ENCODE measurements at regions not wholly inside any gene's neighbourhood (a gene's known extent, or its start where the extent isn't known, plus 50 kb on each side); places are given as distances from the start of the nearest gene placed in this dataset.

DNA sequence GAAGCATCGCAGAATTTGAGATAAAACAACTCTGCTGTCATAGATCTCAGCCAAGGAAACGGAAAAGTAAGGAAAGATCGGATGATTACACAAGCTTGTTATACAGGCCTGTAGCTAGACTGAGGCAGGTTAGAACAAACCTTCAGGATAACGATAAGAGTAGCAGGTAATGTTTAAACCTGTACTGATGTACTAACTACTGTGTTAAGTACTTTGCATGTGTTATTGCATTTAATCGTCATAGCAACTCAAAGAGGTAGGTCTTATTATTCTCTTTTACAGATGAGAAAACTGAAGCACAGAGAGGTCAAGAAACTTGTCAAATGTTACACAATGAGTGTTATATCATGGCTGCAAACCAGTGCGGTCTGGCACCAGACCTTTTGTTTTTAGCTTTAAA is 352.5 kb downstream of the GPAM start:
- DNase-seq (ENCODE audit: insufficient read length, low spot score) (no peak), FAIRE-seq (no peak)
- no peak for TF ChIP-seq TAF1 (IDR thresholded peaks at IDR 0.05; ENCODE audit: low read depth, low read length)
- no peak for TF ChIP-seq POLR2A (IDR thresholded peaks at IDR 0.05; ENCODE audit: low read depth, low read length)
- TF ChIP-seq PAX5 (IDR thresholded peaks at IDR 0.05; ENCODE audit: insufficient read depth, low read length, severe bottlenecking) = no peak
- TF ChIP-seq POU2F2 (IDR thresholded peaks at IDR 0.05; ENCODE audit: low read depth, low read length) = no peak
- TF ChIP-seq POLR2AphosphoS5 (IDR thresholded peaks at IDR 0.05; ENCODE audit: low read depth, low read length) = no peak
- TF ChIP-seq SPI1 (IDR thresholded peaks at IDR 0.05; ENCODE audit: low read depth, low read length) = no peak

DNA sequence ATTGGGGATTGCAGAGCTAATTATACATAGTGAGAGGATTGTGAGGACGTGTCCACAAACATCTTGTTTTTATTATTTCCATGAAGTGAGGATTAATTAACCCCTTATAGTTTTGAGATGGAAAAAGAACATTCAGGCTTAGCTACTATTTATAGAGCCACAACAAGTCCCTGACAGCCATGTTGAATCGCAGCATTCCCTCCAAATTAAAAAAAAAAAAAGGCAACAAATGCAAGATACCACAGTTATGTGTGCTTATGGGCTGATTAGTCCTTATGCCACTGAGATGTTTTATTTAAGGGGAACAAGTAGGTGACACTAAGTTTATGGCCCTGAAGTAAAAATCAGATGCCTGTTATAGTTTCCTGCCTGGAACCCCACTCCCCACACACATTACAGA is 350.3 kb downstream of the GPAM start:
- TF ChIP-seq TAF1 (IDR thresholded peaks at IDR 0.05; ENCODE audit: low read depth, low read length) = no peak
- no peak for TF ChIP-seq PAX5 (IDR thresholded peaks at IDR 0.05; ENCODE audit: insufficient read depth, low read length, severe bottlenecking)
- no peak for TF ChIP-seq POLR2AphosphoS5 (IDR thresholded peaks at IDR 0.05; ENCODE audit: low read depth, low read length)
- no peak for TF ChIP-seq POLR2A (IDR thresholded peaks at IDR 0.05; ENCODE audit: low read depth, low read length)
- TF ChIP-seq POU2F2 (IDR thresholded peaks at IDR 0.05; ENCODE audit: low read depth, low read length) = no peak
- TF ChIP-seq SPI1 (IDR thresholded peaks at IDR 0.05; ENCODE audit: low read depth, low read length) = no peak
- FAIRE-seq (no peak), DNase-seq (ENCODE audit: insufficient read length, low spot score) (no peak)

DNA sequence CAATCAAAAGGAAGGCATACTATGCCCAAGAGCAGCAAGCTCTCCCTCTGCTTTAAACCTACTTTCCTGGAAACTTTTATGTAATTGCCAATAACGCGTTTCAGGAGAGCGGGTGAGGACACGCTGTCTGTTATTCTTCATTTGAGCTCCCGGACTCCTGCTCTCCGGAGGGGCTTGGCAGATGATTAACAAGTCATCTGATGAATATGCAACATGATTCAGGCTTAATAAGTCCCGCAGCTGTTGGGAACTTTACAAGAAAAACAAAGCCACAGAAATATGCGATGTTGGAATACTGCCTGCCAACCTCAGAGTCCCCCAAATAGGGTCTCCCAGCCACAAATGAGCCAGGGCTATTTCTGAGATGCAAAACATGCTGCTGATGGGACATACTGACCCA is 348.0 kb downstream of the GPAM start:
- DNase-seq (ENCODE audit: insufficient read length, low spot score) (no peak), FAIRE-seq (no peak)
- TF ChIP-seq SPI1 (IDR thresholded peaks at IDR 0.05; ENCODE audit: low read depth, low read length) = no peak
- no peak for TF ChIP-seq POLR2AphosphoS5 (IDR thresholded peaks at IDR 0.05; ENCODE audit: low read depth, low read length)
- no peak for TF ChIP-seq POLR2A (IDR thresholded peaks at IDR 0.05; ENCODE audit: low read depth, low read length)
- no peak for TF ChIP-seq POU2F2 (IDR thresholded peaks at IDR 0.05; ENCODE audit: low read depth, low read length)
- TF ChIP-seq TAF1 (IDR thresholded peaks at IDR 0.05; ENCODE audit: low read depth, low read length) = no peak
- TF ChIP-seq PAX5 (IDR thresholded peaks at IDR 0.05; ENCODE audit: insufficient read depth, low read length, severe bottlenecking) = no peak

- no peak for FAIRE-seq
- DNase-seq (ENCODE audit: insufficient read length, low spot score) = no peak
- TF ChIP-seq PAX5 (IDR thresholded peaks at IDR 0.05; ENCODE audit: insufficient read depth, low read length, severe bottlenecking) (no peak), SPI1 (IDR thresholded peaks at IDR 0.05; ENCODE audit: low read depth, low read length) (no peak), POU2F2 (IDR thresholded peaks at IDR 0.05; ENCODE audit: low read depth, low read length) (no peak), POLR2A (IDR thresholded peaks at IDR 0.05; ENCODE audit: low read depth, low read length) (no peak), TAF1 (IDR thresholded peaks at IDR 0.05; ENCODE audit: low read depth, low read length) (no peak), POLR2AphosphoS5 (IDR thresholded peaks at IDR 0.05; ENCODE audit: low read depth, low read length) (no peak)
These were observed 347.5 kb downstream of the GPAM start for GRCh38 chr10:111836064-111836463.

GRCh38 chr10:111836571-111836970 is 347.0 kb downstream of the GPAM start:
- no peak for FAIRE-seq
- no peak for DNase-seq (ENCODE audit: insufficient read length, low spot score)
- TF ChIP-seq POU2F2 (IDR thresholded peaks at IDR 0.05; ENCODE audit: low read depth, low read length) (no peak), POLR2AphosphoS5 (IDR thresholded peaks at IDR 0.05; ENCODE audit: low read depth, low read length) (no peak), SPI1 (IDR thresholded peaks at IDR 0.05; ENCODE audit: low read depth, low read length) (no peak), POLR2A (IDR thresholded peaks at IDR 0.05; ENCODE audit: low read depth, low read length) (no peak), TAF1 (IDR thresholded peaks at IDR 0.05; ENCODE audit: low read depth, low read length) (no peak), PAX5 (IDR thresholded peaks at IDR 0.05; ENCODE audit: insufficient read depth, low read length, severe bottlenecking) (no peak)

DNA sequence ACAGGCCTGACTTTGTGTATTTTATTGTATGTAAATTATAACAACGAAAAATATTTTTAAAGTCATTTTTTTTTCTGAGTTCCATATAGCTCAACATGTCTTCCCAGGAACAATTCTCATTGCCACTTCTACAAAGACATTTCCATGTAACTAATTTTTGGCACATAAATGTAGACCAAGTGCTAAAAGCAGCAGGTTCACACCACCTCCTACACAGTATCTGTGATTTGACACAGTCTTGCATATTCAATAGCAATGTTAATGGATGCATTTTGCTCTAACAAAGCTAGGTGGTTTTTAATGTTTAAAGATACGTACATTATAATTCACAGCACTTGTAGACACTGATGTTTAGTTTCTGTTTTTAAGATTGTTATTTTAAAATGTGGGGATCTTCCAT is 346.5 kb downstream of the GPAM start:
- no peak for FAIRE-seq
- TF ChIP-seq TAF1 (IDR thresholded peaks at IDR 0.05; ENCODE audit: low read depth, low read length) = no peak
- TF ChIP-seq POU2F2 (IDR thresholded peaks at IDR 0.05; ENCODE audit: low read depth, low read length) = no peak
- no peak for TF ChIP-seq PAX5 (IDR thresholded peaks at IDR 0.05; ENCODE audit: insufficient read depth, low read length, severe bottlenecking)
- TF ChIP-seq POLR2A (IDR thresholded peaks at IDR 0.05; ENCODE audit: low read depth, low read length) = no peak
- no peak for TF ChIP-seq SPI1 (IDR thresholded peaks at IDR 0.05; ENCODE audit: low read depth, low read length)
- TF ChIP-seq POLR2AphosphoS5 (IDR thresholded peaks at IDR 0.05; ENCODE audit: low read depth, low read length) = no peak

DNA sequence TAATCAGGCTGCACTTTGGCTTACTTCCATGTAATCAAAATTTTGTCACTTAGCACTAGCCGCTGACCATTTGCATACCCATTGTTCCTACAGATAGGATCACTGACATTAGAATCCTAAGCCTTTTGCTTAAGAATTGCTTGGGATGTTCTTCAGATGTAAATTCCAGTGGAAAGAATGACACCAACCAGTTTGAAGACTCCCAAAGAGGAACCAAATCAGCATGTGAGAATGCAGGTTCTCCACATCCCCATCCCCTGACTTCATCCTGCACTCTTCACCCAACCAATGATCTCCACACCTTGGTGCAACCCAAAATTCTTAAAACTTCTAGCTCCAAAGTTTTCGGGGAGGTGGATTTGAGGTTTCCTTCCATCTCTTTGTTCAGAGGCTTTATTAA is 345.6 kb downstream of the GPAM start:
- TF ChIP-seq PAX5 (IDR thresholded peaks at IDR 0.05; ENCODE audit: insufficient read depth, low read length, severe bottlenecking) (no peak), POU2F2 (IDR thresholded peaks at IDR 0.05; ENCODE audit: low read depth, low read length) (no peak), SPI1 (IDR thresholded peaks at IDR 0.05; ENCODE audit: low read depth, low read length) (no peak), POLR2AphosphoS5 (IDR thresholded peaks at IDR 0.05; ENCODE audit: low read depth, low read length) (no peak), POLR2A (IDR thresholded peaks at IDR 0.05; ENCODE audit: low read depth, low read length) (no peak), TAF1 (IDR thresholded peaks at IDR 0.05; ENCODE audit: low read depth, low read length) (no peak)
- no peak for FAIRE-seq
- no peak for DNase-seq (ENCODE audit: insufficient read length, low spot score)

More for the DNA sequence above, 346.5 kb downstream of the GPAM start:
- DNase-seq (ENCODE audit: insufficient read length, low spot score) = no peak

GRCh38 chr10:111840546-111840945 is 343.0 kb downstream of the GPAM start:
- DNase-seq (ENCODE audit: insufficient read length, low spot score) (no peak), FAIRE-seq (no peak)
- TF ChIP-seq SPI1 (IDR thresholded peaks at IDR 0.05; ENCODE audit: low read depth, low read length) = no peak
- no peak for TF ChIP-seq POLR2AphosphoS5 (IDR thresholded peaks at IDR 0.05; ENCODE audit: low read depth, low read length)
- no peak for TF ChIP-seq TAF1 (IDR thresholded peaks at IDR 0.05; ENCODE audit: low read depth, low read length)
- no peak for TF ChIP-seq PAX5 (IDR thresholded peaks at IDR 0.05; ENCODE audit: insufficient read depth, low read length, severe bottlenecking)
- TF ChIP-seq POU2F2 (IDR thresholded peaks at IDR 0.05; ENCODE audit: low read depth, low read length) = no peak
- no peak for TF ChIP-seq POLR2A (IDR thresholded peaks at IDR 0.05; ENCODE audit: low read depth, low read length)

GRCh38 chr10:111852801-111853200 is 330.8 kb downstream of the GPAM start:
- FAIRE-seq (no peak), DNase-seq (ENCODE audit: insufficient read length, low spot score) (no peak)
- no peak for TF ChIP-seq SPI1 (IDR thresholded peaks at IDR 0.05; ENCODE audit: low read depth, low read length)
- no peak for TF ChIP-seq TAF1 (IDR thresholded peaks at IDR 0.05; ENCODE audit: low read depth, low read length)
- no peak for TF ChIP-seq POLR2AphosphoS5 (IDR thresholded peaks at IDR 0.05; ENCODE audit: low read depth, low read length)
- no peak for TF ChIP-seq POLR2A (IDR thresholded peaks at IDR 0.05; ENCODE audit: low read depth, low read length)
- no peak for TF ChIP-seq PAX5 (IDR thresholded peaks at IDR 0.05; ENCODE audit: insufficient read depth, low read length, severe bottlenecking)
- TF ChIP-seq POU2F2 (IDR thresholded peaks at IDR 0.05; ENCODE audit: low read depth, low read length) = no peak

DNA sequence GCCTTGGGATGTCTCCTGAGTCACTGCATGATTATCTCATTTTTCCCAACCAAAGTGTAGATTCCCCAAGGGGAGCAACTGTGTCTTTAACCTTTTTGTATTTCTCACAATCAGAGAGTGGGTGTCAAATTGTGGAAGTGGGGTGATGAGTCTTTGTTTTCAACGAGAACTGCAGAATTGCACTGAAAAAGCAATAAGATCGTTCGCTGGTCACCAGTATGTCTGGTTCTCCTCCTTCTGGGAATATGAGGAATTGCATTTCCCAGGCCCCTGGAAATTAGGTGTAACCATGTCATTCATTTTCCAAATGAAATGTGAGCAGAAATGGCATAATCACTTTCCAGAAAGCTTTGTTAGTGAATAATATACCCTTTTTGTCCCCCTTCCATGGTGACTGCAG is 326.9 kb downstream of the GPAM start:
- TF ChIP-seq SPI1 (IDR thresholded peaks at IDR 0.05; ENCODE audit: low read depth, low read length) (no peak), TAF1 (IDR thresholded peaks at IDR 0.05; ENCODE audit: low read depth, low read length) (no peak), POLR2AphosphoS5 (IDR thresholded peaks at IDR 0.05; ENCODE audit: low read depth, low read length) (no peak), PAX5 (IDR thresholded peaks at IDR 0.05; ENCODE audit: insufficient read depth, low read length, severe bottlenecking) (no peak)
- no peak for FAIRE-seq
- DNase-seq (ENCODE audit: insufficient read length, low spot score) = no peak

Data from GM12891 (cell line).